HEK293T (cell line): ENCODE measurements at regions not wholly inside any gene's neighbourhood (a gene's known extent, or its start where the extent isn't known, plus 50 kb on each side); places are given as distances from the start of the nearest gene placed in this dataset.
"Not testable (repeated sequence)": the region's sequence is repeated elsewhere in the genome, so short reads cannot be mapped to it uniquely, and the experiment has no call there.

Experiments
- CTCF ChIA-PET: fragments of 350-600 bp; formaldehyde crosslinking; extraction: SDS; loops from one replicate; lab custom pipeline; 2021; ENCODE audit warnings: antibody characterized with exemption, inconsistent platforms; lab: Yijun Ruan, JAX
- POLR2A ChIA-PET: fragments of 350-600 bp; formaldehyde crosslinking; extraction: SDS; loops from one replicate; lab custom pipeline; 2020; ENCODE audit warnings: antibody characterized with exemption, inconsistent platforms; lab: Yijun Ruan, JAX
- DNase-seq: peaks from one replicate; pipeline ENCODE4 v3.0.0; 2012; ENCODE audit warnings: mixed read lengths; ENCODE audit errors: extremely low spot score
- ARNT ChIP-seq: fragments of 450-650 bp; IDR thresholded peaks from 2 replicates; pipeline ENCODE4 v1.6.1; 2017; ENCODE audit warnings: mild to moderate bottlenecking
- BHLHE40 ChIP-seq: fragments of 450-650 bp; IDR thresholded peaks from 2 replicates; pipeline ENCODE4 v1.6.1; 2016; ENCODE audit warnings: mild to moderate bottlenecking, moderate library complexity, borderline replicate concordance
- CTBP1 ChIP-seq: fragments of 450-650 bp; IDR thresholded peaks from 2 replicates; pipeline ENCODE4 v1.6.1; 2016; ENCODE audit warnings: borderline replicate concordance
- ELF4 ChIP-seq: fragments of 450-650 bp; IDR thresholded peaks from 2 replicates; pipeline ENCODE4 v1.6.1; 2017; ENCODE audit warnings: antibody characterized with exemption
- FOXA1 ChIP-seq: fragments of 450-650 bp; IDR thresholded peaks from 2 replicates; pipeline ENCODE4 v1.6.1; 2016; ENCODE audit warnings: mild to moderate bottlenecking
- FOXK2 ChIP-seq: fragments of 450-650 bp; IDR thresholded peaks from 2 replicates; pipeline ENCODE4 v1.6.1; 2016; ENCODE audit warnings: mild to moderate bottlenecking
- FOXM1 ChIP-seq: fragments of 450-650 bp; IDR thresholded peaks from 2 replicates; pipeline ENCODE4 v1.6.1; 2017; ENCODE audit warnings: mild to moderate bottlenecking, borderline replicate concordance
- HDGF ChIP-seq: fragments of 450-650 bp; IDR thresholded peaks from 2 replicates; pipeline ENCODE4 v1.6.1; 2017; ENCODE audit warnings: antibody characterized with exemption, borderline replicate concordance
- L3MBTL2 ChIP-seq: fragments of 450-650 bp; conservative IDR thresholded peaks from 2 replicates; pipeline ENCODE4 v1.6.1; 2016; ENCODE audit warnings: mild to moderate bottlenecking
- LEF1 ChIP-seq: fragments of 450-650 bp; IDR thresholded peaks from 2 replicates; pipeline ENCODE4 v1.6.1; 2017; ENCODE audit warnings: mild to moderate bottlenecking, borderline replicate concordance
- NFRKB ChIP-seq: fragments of 450-650 bp; IDR thresholded peaks from 2 replicates; pipeline ENCODE4 v1.6.1; 2016; ENCODE audit warnings: mild to moderate bottlenecking, moderate library complexity
- SP1 ChIP-seq: fragments of 450-650 bp; IDR thresholded peaks from 2 replicates; pipeline ENCODE4 v1.6.1; 2017
- SUZ12 ChIP-seq: fragments of 450-650 bp; IDR thresholded peaks from 2 replicates; pipeline ENCODE4 v1.6.1; 2016; ENCODE audit warnings: mild to moderate bottlenecking
- TARDBP ChIP-seq: fragments of 450-650 bp; IDR thresholded peaks from 2 replicates; pipeline ENCODE4 v1.6.1; 2016
- ZNF384 ChIP-seq: fragments of 450-650 bp; IDR thresholded peaks from 2 replicates; pipeline ENCODE4 v1.6.1; 2016
- TF ChIP-seq, protein P1 (sequence below): fragments of 450-650 bp; IDR thresholded peaks from 2 replicates; pipeline ENCODE4 v1.6.1; 2016

DNA sequence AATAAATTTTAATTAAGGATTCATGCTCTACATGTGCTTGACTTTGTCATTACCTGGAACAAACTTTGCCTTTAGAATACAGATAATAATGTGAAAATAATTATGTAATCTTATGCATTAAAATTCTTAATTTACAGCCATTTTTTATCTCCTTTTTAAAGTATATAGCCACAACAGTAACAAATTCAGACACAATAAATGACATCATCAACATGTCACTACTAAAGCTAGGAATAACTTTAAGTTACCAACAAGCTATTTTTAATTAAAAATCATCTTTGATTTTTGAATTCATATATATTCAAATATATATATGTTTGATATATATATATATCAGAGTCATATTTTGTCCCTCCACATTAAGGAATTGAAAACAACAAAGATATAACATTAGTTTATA, 107.7 kb downstream of the MAD2L1 start:
- TF ChIP-seq ZNF384 (no peak), ELF4 (no peak), BHLHE40 (no peak), L3MBTL2 (no peak), NFRKB (no peak), FOXA1 (no peak), LEF1 (no peak), CTBP1 (no peak), SP1 (no peak), FOXM1 (no peak), TARDBP (no peak), SUZ12 (no peak), HDGF (no peak), FOXK2 (no peak), ARNT (no peak)
- TF ChIP-seq, protein P1, sequence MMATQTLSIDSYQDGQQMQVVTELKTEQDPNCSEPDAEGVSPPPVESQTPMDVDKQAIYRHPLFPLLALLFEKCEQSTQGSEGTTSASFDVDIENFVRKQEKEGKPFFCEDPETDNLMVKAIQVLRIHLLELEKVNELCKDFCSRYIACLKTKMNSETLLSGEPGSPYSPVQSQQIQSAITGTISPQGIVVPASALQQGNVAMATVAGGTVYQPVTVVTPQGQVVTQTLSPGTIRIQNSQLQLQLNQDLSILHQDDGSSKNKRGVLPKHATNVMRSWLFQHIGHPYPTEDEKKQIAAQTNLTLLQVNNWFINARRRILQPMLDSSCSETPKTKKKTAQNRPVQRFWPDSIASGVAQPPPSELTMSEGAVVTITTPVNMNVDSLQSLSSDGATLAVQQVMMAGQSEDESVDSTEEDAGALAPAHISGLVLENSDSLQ, result no peak
- ChIA-PET CTCF (no interaction called here), POLR2A (no interaction called here)
- DNase-seq, result no peak

DNA sequence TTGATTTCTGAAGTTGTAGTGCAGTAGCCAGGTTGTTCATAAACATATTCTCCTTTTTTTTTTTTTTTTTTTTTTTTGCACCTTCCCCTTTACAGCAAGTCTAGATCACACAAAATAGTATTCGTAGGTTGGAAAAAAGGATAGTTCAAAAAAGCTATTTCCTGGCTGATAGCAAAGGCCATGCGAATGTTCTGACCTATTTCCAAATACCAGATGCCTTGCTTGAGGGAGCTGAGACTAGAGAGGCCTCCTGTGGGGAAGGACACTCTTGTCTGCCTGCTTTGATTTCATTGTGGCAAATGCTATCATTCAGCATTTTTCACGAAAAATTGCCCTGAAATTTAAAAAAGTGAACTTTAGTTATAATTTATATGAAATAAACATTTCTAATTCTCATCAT, 111.4 kb downstream of the MAD2L1 start:
- TF ChIP-seq, protein P1, result no peak
- no peak for TF ChIP-seq FOXM1
- CTCF ChIA-PET, result no interaction called here
- DNase-seq, result no peak
- POLR2A ChIA-PET, result no interaction called here

DNA sequence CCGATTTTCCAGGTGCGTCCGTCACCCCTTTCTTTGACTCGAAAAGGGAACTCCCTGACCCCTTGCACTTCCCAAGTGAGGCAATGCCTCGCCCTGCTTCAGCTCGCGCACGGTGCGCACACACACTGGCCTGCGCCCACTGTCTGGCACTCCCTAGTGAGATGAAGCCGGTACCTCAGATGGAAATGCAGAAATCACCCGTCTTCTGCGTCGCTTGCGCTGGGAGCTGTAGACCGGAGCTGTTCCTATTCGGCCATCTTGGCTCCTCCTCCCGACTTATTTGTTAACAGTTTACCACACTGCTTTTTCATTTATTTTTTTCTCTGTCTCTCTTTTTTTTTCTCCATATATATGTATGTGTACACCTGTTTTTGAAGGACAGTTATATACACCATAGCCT, 112.2 kb downstream of the MAD2L1 start:
- POLR2A ChIA-PET, result not testable (repeated sequence)

DNA sequence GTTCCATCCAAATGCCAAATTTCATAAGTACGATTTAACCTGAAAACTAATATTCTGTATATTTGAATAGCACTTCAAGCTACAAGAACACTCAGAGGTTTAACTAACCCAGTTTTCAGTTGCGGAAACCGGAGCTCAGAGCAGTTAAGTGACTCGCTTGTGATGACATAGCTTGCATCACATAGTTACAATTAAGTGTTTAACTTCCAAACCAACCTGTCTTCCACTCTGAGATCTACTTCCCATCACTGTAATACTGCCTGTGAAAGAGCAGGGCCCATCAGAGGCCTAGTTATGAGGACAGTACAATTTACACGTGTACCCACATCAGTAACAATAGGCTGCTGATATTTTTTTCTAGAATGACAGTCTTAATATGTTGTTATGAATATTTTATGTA, 120.3 kb downstream of the MAD2L1 start:
- CTCF ChIA-PET, result no interaction called here
- TF ChIP-seq ELF4 (no peak), BHLHE40 (no peak), NFRKB (no peak)
- POLR2A ChIA-PET, result no interaction called here
- no peak for DNase-seq

More for the DNA sequence above, 112.2 kb downstream of the MAD2L1 start:
- DNase-seq, CTCF ChIA-PET: not testable (repeated sequence)

DNA sequence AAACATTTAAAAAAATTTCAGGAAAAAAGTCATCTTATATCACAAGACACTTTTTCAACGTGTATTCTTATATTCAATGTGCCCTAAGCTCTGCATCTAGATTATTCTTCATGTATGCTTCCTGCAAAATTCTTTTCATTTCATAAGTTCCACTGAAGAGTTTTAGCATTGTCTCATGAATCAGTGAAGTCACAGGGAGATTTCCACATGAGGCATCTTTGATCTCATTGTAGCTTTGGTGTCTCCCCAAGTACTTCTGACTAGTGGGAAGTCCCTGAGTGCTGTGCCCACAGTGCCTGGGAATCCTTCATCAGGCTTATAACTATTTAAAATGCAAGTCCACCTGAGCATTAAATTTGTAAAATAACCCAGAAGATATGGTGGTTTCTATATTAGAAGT, 123.8 kb downstream of the MAD2L1 start:
- ChIA-PET POLR2A (no interaction called here), CTCF (no interaction called here)
- no peak for TF ChIP-seq NFRKB
- TF ChIP-seq ZNF384, result no peak
- TF ChIP-seq TARDBP, result no peak
- no peak for TF ChIP-seq CTBP1
- TF ChIP-seq FOXA1, result no peak
- TF ChIP-seq HDGF, result no peak
- TF ChIP-seq FOXM1, result no peak
- TF ChIP-seq ELF4, result no peak
- no peak for TF ChIP-seq LEF1
- no peak for TF ChIP-seq SUZ12
- no peak for TF ChIP-seq L3MBTL2
- no peak for DNase-seq

DNA sequence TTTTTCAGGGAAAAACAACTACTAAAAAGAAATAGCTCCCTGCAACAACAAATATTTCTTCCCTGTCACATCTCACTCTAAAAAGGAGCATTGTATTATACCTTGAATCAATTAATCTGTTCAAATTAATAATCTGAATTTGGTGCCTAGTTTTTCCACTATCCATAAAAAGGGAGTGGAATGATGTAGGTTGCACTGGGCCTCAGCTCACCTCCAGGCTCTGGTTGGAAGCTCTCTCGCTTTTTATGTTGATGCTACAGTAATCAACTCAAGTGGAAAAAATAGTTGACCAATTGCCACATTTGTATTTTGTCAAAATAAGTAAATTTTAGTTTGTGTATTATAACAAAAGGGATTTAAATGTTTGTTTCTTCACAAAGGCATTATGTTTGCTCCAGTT, 126.1 kb downstream of the MAD2L1 start:
- ChIA-PET POLR2A (no interaction called here), CTCF (no interaction called here)
- no peak for TF ChIP-seq NFRKB
- TF ChIP-seq TARDBP, result no peak
- no peak for TF ChIP-seq FOXK2
- TF ChIP-seq L3MBTL2, result no peak
- TF ChIP-seq ARNT, result no peak
- TF ChIP-seq, protein P1, result no peak
- TF ChIP-seq SP1, result no peak
- no peak for TF ChIP-seq LEF1
- DNase-seq, result no peak

DNA sequence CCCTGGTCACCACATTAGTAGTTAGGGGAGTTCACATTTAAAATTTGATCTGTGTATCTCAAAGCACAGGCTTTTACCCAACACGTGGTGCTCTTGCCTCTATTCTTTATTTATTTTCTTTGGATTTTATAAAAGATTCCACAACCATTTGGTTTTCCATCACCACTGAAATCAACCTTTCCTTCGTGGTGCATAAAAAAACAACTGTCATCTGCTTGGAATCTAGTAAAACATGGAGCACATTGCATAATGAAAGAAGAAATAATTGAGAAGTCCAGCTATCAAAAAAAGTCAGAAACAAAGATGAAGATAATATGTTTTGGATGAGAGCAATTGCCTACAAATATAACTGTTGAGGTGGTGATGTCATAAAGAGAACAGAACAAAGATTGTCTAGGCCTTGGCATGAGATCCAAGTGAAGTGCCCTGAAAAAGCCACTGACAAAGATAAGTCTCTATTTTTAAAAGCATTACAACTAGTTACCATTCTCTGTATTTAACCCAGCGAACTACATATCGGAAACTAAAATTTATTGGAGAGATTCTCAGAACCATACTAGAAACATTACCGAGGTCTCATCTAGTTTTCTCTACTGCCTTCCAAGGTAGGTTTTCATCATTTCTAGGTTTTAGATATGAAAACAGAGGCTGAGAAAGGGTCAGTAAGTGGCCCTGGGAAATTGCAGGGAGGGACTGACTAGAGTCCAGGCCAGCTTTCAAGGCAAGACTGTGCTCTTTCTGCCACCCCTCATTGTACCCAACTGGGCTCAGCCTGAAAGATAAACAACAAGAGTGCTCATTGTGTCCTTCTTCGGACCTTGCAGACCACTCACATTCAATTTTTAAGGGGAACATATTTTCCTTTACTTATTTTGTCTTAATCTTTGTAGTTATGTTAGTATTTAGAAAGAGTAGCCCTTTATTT, 127.3 kb downstream of the MAD2L1 start:
- DNase-seq, result no peak

More for the DNA sequence above, 127.3 kb downstream of the MAD2L1 start:
- ChIA-PET CTCF (interaction anchor here (0.5 kb wide), 1 partner anchor 202 kb away, joined by 3 read pairs; no protein-coding TSS in a partner anchor), POLR2A (no interaction called here)
- TF ChIP-seq HDGF, result no peak
- no peak for TF ChIP-seq LEF1
- TF ChIP-seq FOXK2, result no peak
- TF ChIP-seq, protein P1, result no peak
- TF ChIP-seq ZNF384, result no peak
- TF ChIP-seq FOXA1, result no peak
